Activated naive CD4-positive, alpha-beta T cell treated with anti-CD3 and anti-CD28 coated beads, Interleukin-2, amount 10 ng/mL, durations not matched to agents 7 days and 5 days (primary cell): ENCODE measurements at regions not wholly inside any gene's neighbourhood (a gene's known extent, or its start where the extent isn't known, plus 50 kb on each side); places are given as distances from the start of the nearest gene placed in this dataset.
"Not testable (repeated sequence)": the region's sequence is repeated elsewhere in the genome, so short reads cannot be mapped to it uniquely, and the experiment has no call there.

ENCODE experiments used
- CTCF ChIA-PET: fragments of 350-600 bp; sonication (Branson Sonifier 250); formaldehyde crosslinking; loops from one replicate; lab custom pipeline; 2021; ENCODE audit warnings: antibody characterized with exemption; lab: Charles Lee
- DNase-seq: peaks from one replicate; pipeline ENCODE4 v3.0.0-alpha.2; 2020
- H3K27ac Mint-ChIP-seq: one replicate; pipeline ENCODE4 v1.8.0; 2021; ENCODE audit warnings: mild to moderate bottlenecking, moderate library complexity, mixed read lengths
- H3K27me3 Mint-ChIP-seq: one replicate; pipeline ENCODE4 v1.8.0; 2021; ENCODE audit warnings: mild to moderate bottlenecking, mixed read lengths
- H3K36me3 Mint-ChIP-seq: one replicate; pipeline ENCODE4 v1.8.0; 2021; ENCODE audit warnings: mixed read lengths
- H3K4me1 Mint-ChIP-seq: one replicate; pipeline ENCODE4 v1.8.0; 2021; ENCODE audit warnings: mixed read lengths
- H3K4me3 Mint-ChIP-seq: one replicate; pipeline ENCODE4 v1.8.0; 2021; ENCODE audit warnings: mild to moderate bottlenecking, moderate library complexity, mixed read lengths
- H3K9me3 Mint-ChIP-seq: one replicate; pipeline ENCODE4 v1.8.0; 2021; ENCODE audit warnings: mixed read lengths

- H3K4me1 Mint-ChIP-seq, result no peaks in the 10 kb centered on the region
- no peak overlapping the region for H3K27ac Mint-ChIP-seq
- H3K36me3 Mint-ChIP-seq, result no peaks in the 10 kb centered on the region
- H3K9me3 Mint-ChIP-seq, result peaks cover 2% of the 10 kb centered on the region
- DNase-seq, result no peak
- CTCF ChIA-PET, result interaction anchor here (0.8 kb wide), 1 partner anchor 87 kb away, joined by 3 read pairs; no protein-coding TSS in a partner anchor
- H3K27me3 Mint-ChIP-seq, result no peaks in the 10 kb centered on the region
- H3K4me3 Mint-ChIP-seq, result no peak overlapping the region
These were observed 258.3 kb downstream of the SRGAP2C start for GRCh38 chr1:121443001-121443540.

- DNase-seq, result no peak
- Mint-ChIP-seq H3K9me3 (peaks cover 2% of the 10 kb centered on the region), H3K36me3 (no peaks in the 10 kb centered on the region)
These were observed 259.3 kb downstream of the SRGAP2C start for GRCh38 chr1:121444096-121444495.

GRCh38 chr1:121445679-121446078, 260.9 kb downstream of the SRGAP2C start:
- Mint-ChIP-seq H3K27me3 (no peaks in the 10 kb centered on the region), H3K36me3 (no peaks in the 10 kb centered on the region), H3K4me1 (no peaks in the 10 kb centered on the region), H3K27ac (no peak overlapping the region), H3K9me3 (peaks cover 2% of the 10 kb centered on the region), H3K4me3 (no peak overlapping the region)
- CTCF ChIA-PET, result interaction anchor here (0.8 to 1.1 kb wide), 2 partner anchors 8 to 70 kb away, joined by 4 read pairs; no protein-coding TSS in a partner anchor
- no peak for DNase-seq

More at GRCh38 chr1:121444096-121444495, 259.3 kb downstream of the SRGAP2C start:
- H3K27me3 Mint-ChIP-seq, result no peaks in the 10 kb centered on the region
- no peaks in the 10 kb centered on the region for H3K4me1 Mint-ChIP-seq
- CTCF ChIA-PET, result interaction anchor here (1.1 kb wide), 1 partner anchor 15 kb away, joined by 3 read pairs; no protein-coding TSS in a partner anchor
- H3K4me3 Mint-ChIP-seq, result no peak overlapping the region
- no peak overlapping the region for H3K27ac Mint-ChIP-seq

GRCh38 chr1:121447280-121447923, 262.6 kb downstream of the SRGAP2C start:
- CTCF ChIA-PET, result interaction anchor here (0.7 to 0.8 kb wide), 2 partner anchors 72 to 74 kb away, joined by 3 read pairs; no protein-coding TSS in a partner anchor
- not testable (repeated sequence) for H3K27me3 Mint-ChIP-seq, H3K4me1 Mint-ChIP-seq, DNase-seq, H3K36me3 Mint-ChIP-seq, H3K4me3 Mint-ChIP-seq, H3K9me3 Mint-ChIP-seq, H3K27ac Mint-ChIP-seq

- DNase-seq, CTCF ChIA-PET, H3K4me1 Mint-ChIP-seq, H3K36me3 Mint-ChIP-seq, H3K9me3 Mint-ChIP-seq, H3K4me3 Mint-ChIP-seq, H3K27me3 Mint-ChIP-seq, H3K27ac Mint-ChIP-seq: not testable (repeated sequence)
These were observed 263.3 kb downstream of the SRGAP2C start for GRCh38 chr1:121448064-121448463.

GRCh38 chr1:121448851-121449250, 264.1 kb downstream of the SRGAP2C start:
- no peaks in the 10 kb centered on the region for H3K36me3 Mint-ChIP-seq
- H3K4me1 Mint-ChIP-seq, result no peaks in the 10 kb centered on the region
- H3K27ac Mint-ChIP-seq, result no peak overlapping the region
- no peaks in the 10 kb centered on the region for H3K27me3 Mint-ChIP-seq
- CTCF ChIA-PET, result no interaction called here
- H3K4me3 Mint-ChIP-seq, result no peak overlapping the region
- no peak for DNase-seq
- no peaks in the 10 kb centered on the region for H3K9me3 Mint-ChIP-seq

GRCh38 chr1:121452484-121452883, 267.7 kb downstream of the SRGAP2C start:
- no peaks in the 10 kb centered on the region for H3K4me1 Mint-ChIP-seq
- no peaks in the 10 kb centered on the region for H3K27me3 Mint-ChIP-seq

GRCh38 chr1:121458291-121459048, 273.7 kb downstream of the SRGAP2C start:
- Mint-ChIP-seq H3K4me1 (peaks cover 9% of the 10 kb centered on the region), H3K27ac (no peak overlapping the region), H3K27me3 (no peaks in the 10 kb centered on the region), H3K36me3 (peaks cover 2% of the 10 kb centered on the region), H3K9me3 (no peaks in the 10 kb centered on the region), H3K4me3 (peak overlapping the region; percentile 8)
- CTCF ChIA-PET, result interaction anchor here (1.0 to 1.3 kb wide), 2 partner anchors 14 to 58 kb away, joined by 3 to 4 read pairs; no protein-coding TSS in a partner anchor
- DNase-seq, result no peak

More at GRCh38 chr1:121452484-121452883, 267.7 kb downstream of the SRGAP2C start:
- Mint-ChIP-seq H3K4me3 (no peak overlapping the region), H3K27ac (no peak overlapping the region), H3K36me3 (peaks cover 2% of the 10 kb centered on the region), H3K9me3 (no peaks in the 10 kb centered on the region)
- no peak for DNase-seq
- CTCF ChIA-PET, result no interaction called here

- H3K27ac Mint-ChIP-seq, result no peak overlapping the region
- no peaks in the 10 kb centered on the region for H3K9me3 Mint-ChIP-seq
- H3K27me3 Mint-ChIP-seq, result no peaks in the 10 kb centered on the region
- no peak overlapping the region for H3K4me3 Mint-ChIP-seq
- no peak for DNase-seq
- H3K4me1 Mint-ChIP-seq, result peaks cover 9% of the 10 kb centered on the region
- peaks cover 2% of the 10 kb centered on the region for H3K36me3 Mint-ChIP-seq
- CTCF ChIA-PET, result interaction anchor here (1.0 to 1.3 kb wide), 2 partner anchors 15 to 57 kb away, joined by 3 to 4 read pairs; no protein-coding TSS in a partner anchor
These were observed 274.5 kb downstream of the SRGAP2C start for GRCh38 chr1:121459235-121459634.

GRCh38 chr1:121469395-121469794, 284.6 kb downstream of the SRGAP2C start:
- DNase-seq, CTCF ChIA-PET, H3K9me3 Mint-ChIP-seq, H3K36me3 Mint-ChIP-seq, H3K27ac Mint-ChIP-seq, H3K4me3 Mint-ChIP-seq, H3K27me3 Mint-ChIP-seq: not testable (repeated sequence)
- peaks cover 14% of the 10 kb centered on the region for H3K4me1 Mint-ChIP-seq

- H3K9me3 Mint-ChIP-seq, DNase-seq, H3K27ac Mint-ChIP-seq, CTCF ChIA-PET, H3K4me3 Mint-ChIP-seq, H3K36me3 Mint-ChIP-seq, H3K27me3 Mint-ChIP-seq: not testable (repeated sequence)
- peaks cover 14% of the 10 kb centered on the region for H3K4me1 Mint-ChIP-seq
These were observed 285.6 kb downstream of the SRGAP2C start for GRCh38 chr1:121470401-121470800.

GRCh38 chr1:121471523-121471922, 286.7 kb downstream of the SRGAP2C start:
- DNase-seq, result no peak
- Mint-ChIP-seq H3K9me3 (peaks cover 4% of the 10 kb centered on the region), H3K4me3 (no peak overlapping the region), H3K36me3 (peaks cover 2% of the 10 kb centered on the region), H3K27ac (no peak overlapping the region), H3K4me1 (peaks cover 14% of the 10 kb centered on the region), H3K27me3 (no peaks in the 10 kb centered on the region)
- CTCF ChIA-PET, result no interaction called here

GRCh38 chr1:121472017-121472416, 287.2 kb downstream of the SRGAP2C start:
- Mint-ChIP-seq H3K27me3 (no peaks in the 10 kb centered on the region), H3K4me3 (no peak overlapping the region), H3K36me3 (peaks cover 2% of the 10 kb centered on the region), H3K4me1 (peaks cover 14% of the 10 kb centered on the region), H3K27ac (no peak overlapping the region), H3K9me3 (peaks cover 6% of the 10 kb centered on the region)
- DNase-seq, result no peak
- CTCF ChIA-PET, result no interaction called here

GRCh38 chr1:121483234-121483633, 298.5 kb downstream of the SRGAP2C start:
- Mint-ChIP-seq H3K4me1 (peaks cover 10% of the 10 kb centered on the region), H3K4me3 (no peak overlapping the region), H3K9me3 (peaks cover 21% of the 10 kb centered on the region), H3K27me3 (no peaks in the 10 kb centered on the region), H3K27ac (no peak overlapping the region), H3K36me3 (peaks cover under 1% of the 10 kb centered on the region)
- no peak for DNase-seq
- CTCF ChIA-PET, result no interaction called here
